A673 (cell line): ENCODE measurements at regions not wholly inside any gene's neighbourhood (a gene's known extent, or its start where the extent isn't known, plus 50 kb on each side); places are given as distances from the start of the nearest gene placed in this dataset.

Experiments used
- CTCF ChIP-seq: fragments of 300-800, 200-600 bp; sonication (generic); conservative IDR thresholded peaks from 2 replicates; pipeline ENCODE4 v1.5.1; 2017; ENCODE audit warnings: low read depth, mild to moderate bottlenecking, antibody characterized with exemption, low read length, moderate library complexity, mixed read lengths
- EZH2 ChIP-seq: fragments of 200-600 bp; sonication (generic); IDR thresholded peaks from 2 replicates; pipeline ENCODE4 v1.6.1; 2017; ENCODE audit warnings: borderline replicate concordance, low read depth, mild to moderate bottlenecking, mixed read lengths, antibody characterized with exemption, low read length; ENCODE audit not compliant: poor library complexity, severe bottlenecking

GRCh38 chr5:156274453-156274852 lies 52.5 kb upstream of the SGCD start:
- no peak for TF ChIP-seq CTCF
- TF ChIP-seq EZH2 = no peak
